ENCODE measurements at regions not wholly inside any gene's neighbourhood (a gene's known extent, or its start where the extent isn't known, plus 50 kb on each side); places are given as distances from the start of the nearest gene placed in this dataset.

DNA sequence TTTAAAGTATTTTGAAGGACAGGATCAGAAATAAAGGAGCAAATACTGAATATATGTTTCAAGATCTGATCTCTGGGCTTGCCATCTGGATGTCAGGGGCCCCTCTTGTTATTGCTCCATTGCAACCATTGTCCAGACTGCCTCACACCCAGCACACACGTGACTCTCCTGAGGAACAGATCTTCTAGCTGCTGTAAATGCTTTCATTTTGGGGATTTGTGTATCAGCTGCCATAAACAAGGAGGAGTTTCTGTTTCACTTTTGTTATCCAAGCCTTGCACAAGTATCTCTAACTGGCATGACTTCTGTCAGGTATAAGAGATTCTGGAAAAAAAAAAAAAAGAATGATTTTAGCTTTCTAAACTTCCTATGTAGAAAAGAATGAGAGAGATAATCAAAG, 1624.1 kb upstream of the PRR20A start:
- TF ChIP-seq, protein P1, sequence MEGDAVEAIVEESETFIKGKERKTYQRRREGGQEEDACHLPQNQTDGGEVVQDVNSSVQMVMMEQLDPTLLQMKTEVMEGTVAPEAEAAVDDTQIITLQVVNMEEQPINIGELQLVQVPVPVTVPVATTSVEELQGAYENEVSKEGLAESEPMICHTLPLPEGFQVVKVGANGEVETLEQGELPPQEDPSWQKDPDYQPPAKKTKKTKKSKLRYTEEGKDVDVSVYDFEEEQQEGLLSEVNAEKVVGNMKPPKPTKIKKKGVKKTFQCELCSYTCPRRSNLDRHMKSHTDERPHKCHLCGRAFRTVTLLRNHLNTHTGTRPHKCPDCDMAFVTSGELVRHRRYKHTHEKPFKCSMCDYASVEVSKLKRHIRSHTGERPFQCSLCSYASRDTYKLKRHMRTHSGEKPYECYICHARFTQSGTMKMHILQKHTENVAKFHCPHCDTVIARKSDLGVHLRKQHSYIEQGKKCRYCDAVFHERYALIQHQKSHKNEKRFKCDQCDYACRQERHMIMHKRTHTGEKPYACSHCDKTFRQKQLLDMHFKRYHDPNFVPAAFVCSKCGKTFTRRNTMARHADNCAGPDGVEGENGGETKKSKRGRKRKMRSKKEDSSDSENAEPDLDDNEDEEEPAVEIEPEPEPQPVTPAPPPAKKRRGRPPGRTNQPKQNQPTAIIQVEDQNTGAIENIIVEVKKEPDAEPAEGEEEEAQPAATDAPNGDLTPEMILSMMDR (conservative IDR thresholded peaks at IDR 0.05; ENCODE audit: low read depth, low read length): no peak
- no peak for TF ChIP-seq EZH2 (IDR thresholded peaks at IDR 0.05; ENCODE audit: borderline replicate concordance, low read depth, low read length, poor library complexity, severe bottlenecking)
- H3K4me3 ChIP-seq (ENCODE audit: low read depth, low read length, poor library complexity, severe bottlenecking): no peak overlapping the region
- no peaks in the 10 kb centered on the region for H3K9me3 ChIP-seq (ENCODE audit: low read depth, low read length, poor library complexity, severe bottlenecking)
- H3K36me3 ChIP-seq (ENCODE audit: insufficient read depth, low read length, poor library complexity, severe bottlenecking): no peaks in the 10 kb centered on the region
- no peaks in the 10 kb centered on the region for H3K4me1 ChIP-seq (ENCODE audit: insufficient read depth, low read length, poor library complexity, severe bottlenecking)
- no TSS peak for BruUV-seq (replicated peaks)
- CTCF ChIA-PET: no interaction called here
- H3K27me3 ChIP-seq (replicated peaks; ENCODE audit: insufficient read depth, low read depth, low read length, poor library complexity): no peaks in the 10 kb centered on the region
- no peak for DNase-seq (ENCODE audit: low spot score)
- POLR2A ChIA-PET (ENCODE audit: low non-redundant PET): no interaction called here
- H3K27ac ChIP-seq (ENCODE audit: low read depth, low read length, poor library complexity, severe bottlenecking): no peak overlapping the region
- intact Hi-C loops (cut with micrococcal nuclease; ENCODE audit: unreplicated experiment): no loop called here

DNA sequence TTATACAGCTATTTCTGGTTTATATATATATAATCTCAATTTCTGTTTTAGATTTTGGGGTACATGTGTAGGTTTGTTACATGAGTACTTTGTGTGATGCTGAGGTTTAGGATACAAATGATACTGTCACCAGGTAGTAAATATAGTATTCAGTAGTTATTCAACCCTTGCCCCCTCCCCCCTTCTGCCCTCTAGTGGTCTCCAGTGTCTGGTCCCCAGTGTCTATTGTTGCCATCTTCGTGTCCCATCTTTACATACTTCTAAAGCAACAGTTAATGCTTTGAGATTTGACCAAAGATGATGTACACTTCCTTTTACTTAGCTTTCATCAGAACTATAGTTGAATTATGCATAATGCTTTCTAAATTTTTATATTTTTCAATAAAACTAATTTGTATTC, 1623.4 kb upstream of the PRR20A start:
- no peaks in the 10 kb centered on the region for H3K4me1 ChIP-seq (ENCODE audit: insufficient read depth, low read length, poor library complexity, severe bottlenecking)
- BruUV-seq (replicated peaks): no TSS peak
- ChIA-PET CTCF (interaction anchor here (0.7 kb wide), 1 partner anchor 318 kb away, joined by 3 read pairs; no protein-coding TSS in a partner anchor), POLR2A (ENCODE audit: low non-redundant PET) (no interaction called here)
- intact Hi-C loops (cut with micrococcal nuclease; ENCODE audit: unreplicated experiment): no loop called here
- no peak for DNase-seq (ENCODE audit: low spot score)
- H3K27ac ChIP-seq (ENCODE audit: low read depth, low read length, poor library complexity, severe bottlenecking): no peak overlapping the region
- no peaks in the 10 kb centered on the region for H3K9me3 ChIP-seq (ENCODE audit: low read depth, low read length, poor library complexity, severe bottlenecking)
- no peaks in the 10 kb centered on the region for H3K36me3 ChIP-seq (ENCODE audit: insufficient read depth, low read length, poor library complexity, severe bottlenecking)
- H3K4me3 ChIP-seq (ENCODE audit: low read depth, low read length, poor library complexity, severe bottlenecking): no peak overlapping the region
- no peaks in the 10 kb centered on the region for H3K27me3 ChIP-seq (replicated peaks; ENCODE audit: insufficient read depth, low read depth, low read length, poor library complexity)
- TF ChIP-seq EZH2 (IDR thresholded peaks at IDR 0.05; ENCODE audit: borderline replicate concordance, low read depth, low read length, poor library complexity, severe bottlenecking): no peak
- TF ChIP-seq, protein P1 (conservative IDR thresholded peaks at IDR 0.05; ENCODE audit: low read depth, low read length): peak; percentile 35; the same call in 1 of the 2 replicates

DNA sequence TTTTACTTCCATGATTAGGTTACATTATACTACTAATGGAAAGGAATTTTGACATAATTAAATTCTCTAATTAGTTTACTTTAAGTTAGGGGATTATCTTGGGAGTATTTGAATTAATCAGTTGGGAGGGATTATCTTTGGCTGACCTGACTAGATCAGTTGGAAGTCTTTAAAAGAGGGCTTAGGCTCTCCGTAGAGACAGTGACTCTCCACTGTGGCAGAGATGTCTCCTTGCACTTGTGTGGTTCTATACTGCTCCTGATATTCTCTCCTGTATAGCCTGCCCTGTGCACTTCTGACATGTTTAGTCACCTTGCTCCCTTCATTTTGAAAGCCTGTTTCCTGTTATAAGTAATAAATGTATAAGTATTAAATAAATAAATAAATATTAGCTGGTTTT, 1612.3 kb upstream of the PRR20A start:
- Histone ChIP-seq H3K9me3 (ENCODE audit: low read depth, low read length, poor library complexity, severe bottlenecking) (no peaks in the 10 kb centered on the region), H3K4me1 (ENCODE audit: insufficient read depth, low read length, poor library complexity, severe bottlenecking) (no peaks in the 10 kb centered on the region), H3K36me3 (ENCODE audit: insufficient read depth, low read length, poor library complexity, severe bottlenecking) (no peaks in the 10 kb centered on the region), H3K27ac (ENCODE audit: low read depth, low read length, poor library complexity, severe bottlenecking) (no peak overlapping the region), H3K4me3 (ENCODE audit: low read depth, low read length, poor library complexity, severe bottlenecking) (no peak overlapping the region), H3K27me3 (replicated peaks; ENCODE audit: insufficient read depth, low read depth, low read length, poor library complexity) (no peaks in the 10 kb centered on the region)
- intact Hi-C loops (cut with micrococcal nuclease; ENCODE audit: unreplicated experiment): no loop called here
- BruUV-seq (replicated peaks): no TSS peak
- no peak for DNase-seq (ENCODE audit: low spot score)
- TF ChIP-seq, protein P1 (conservative IDR thresholded peaks at IDR 0.05; ENCODE audit: low read depth, low read length): no peak
- TF ChIP-seq EZH2 (IDR thresholded peaks at IDR 0.05; ENCODE audit: borderline replicate concordance, low read depth, low read length, poor library complexity, severe bottlenecking): no peak
- CTCF ChIA-PET: no interaction called here
- POLR2A ChIA-PET (ENCODE audit: low non-redundant PET): no interaction called here
